ENCODE measurements at regions not wholly inside any gene's neighbourhood (a gene's known extent, or its start where the extent isn't known, plus 50 kb on each side); places are given as distances from the start of the nearest gene placed in this dataset.

DNA sequence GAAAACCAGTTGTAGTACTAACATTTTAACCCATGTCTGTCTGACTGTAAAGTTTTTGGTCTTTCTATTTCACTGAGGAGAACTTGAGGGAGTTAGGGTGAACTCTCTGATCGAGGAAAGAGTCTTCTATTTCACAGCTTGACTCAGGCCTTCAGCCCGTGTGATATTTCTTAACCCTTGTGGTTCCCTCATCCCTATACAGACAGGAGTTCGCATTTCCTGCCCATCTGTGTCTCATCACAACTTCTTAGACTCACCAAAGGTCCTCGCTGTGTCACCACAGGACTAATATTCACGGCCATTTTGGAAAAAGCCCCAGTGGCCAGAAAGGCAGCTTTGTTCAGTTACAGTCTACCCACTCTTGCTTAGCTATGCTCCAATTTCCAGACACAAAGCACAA, 172.8 kb downstream of the FAM181B start:
- TF ChIP-seq REST (IDR thresholded peaks at IDR 0.05; ENCODE audit: low read depth) (no peak), TEAD4 (IDR thresholded peaks at IDR 0.05) (no peak), TCF12 (IDR thresholded peaks at IDR 0.05; ENCODE audit: low read depth) (no peak), NFIC (IDR thresholded peaks at IDR 0.05) (no peak), CEBPB (IDR thresholded peaks at IDR 0.05) (no peak), CREB1 (IDR thresholded peaks at IDR 0.05; ENCODE audit: low read depth) (no peak), EGR1 (IDR thresholded peaks at IDR 0.05) (no peak), YY1 (IDR thresholded peaks at IDR 0.05; ENCODE audit: low read depth) (no peak), FOXM1 (IDR thresholded peaks at IDR 0.05; ENCODE audit: borderline replicate concordance, low read depth) (no peak), ZBTB7A (IDR thresholded peaks at IDR 0.05; ENCODE audit: low read depth) (no peak), RAD21 (IDR thresholded peaks at IDR 0.05; ENCODE audit: low read depth) (no peak), TAF1 (IDR thresholded peaks at IDR 0.05; ENCODE audit: low read depth) (no peak)
- TF ChIP-seq, protein P1, sequence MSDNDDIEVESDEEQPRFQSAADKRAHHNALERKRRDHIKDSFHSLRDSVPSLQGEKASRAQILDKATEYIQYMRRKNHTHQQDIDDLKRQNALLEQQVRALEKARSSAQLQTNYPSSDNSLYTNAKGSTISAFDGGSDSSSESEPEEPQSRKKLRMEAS (IDR thresholded peaks at IDR 0.05) = no peak
- TF ChIP-seq, protein P2, sequence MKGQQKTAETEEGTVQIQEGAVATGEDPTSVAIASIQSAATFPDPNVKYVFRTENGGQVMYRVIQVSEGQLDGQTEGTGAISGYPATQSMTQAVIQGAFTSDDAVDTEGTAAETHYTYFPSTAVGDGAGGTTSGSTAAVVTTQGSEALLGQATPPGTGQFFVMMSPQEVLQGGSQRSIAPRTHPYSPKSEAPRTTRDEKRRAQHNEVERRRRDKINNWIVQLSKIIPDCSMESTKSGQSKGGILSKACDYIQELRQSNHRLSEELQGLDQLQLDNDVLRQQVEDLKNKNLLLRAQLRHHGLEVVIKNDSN (IDR thresholded peaks at IDR 0.05) = no peak

DNA sequence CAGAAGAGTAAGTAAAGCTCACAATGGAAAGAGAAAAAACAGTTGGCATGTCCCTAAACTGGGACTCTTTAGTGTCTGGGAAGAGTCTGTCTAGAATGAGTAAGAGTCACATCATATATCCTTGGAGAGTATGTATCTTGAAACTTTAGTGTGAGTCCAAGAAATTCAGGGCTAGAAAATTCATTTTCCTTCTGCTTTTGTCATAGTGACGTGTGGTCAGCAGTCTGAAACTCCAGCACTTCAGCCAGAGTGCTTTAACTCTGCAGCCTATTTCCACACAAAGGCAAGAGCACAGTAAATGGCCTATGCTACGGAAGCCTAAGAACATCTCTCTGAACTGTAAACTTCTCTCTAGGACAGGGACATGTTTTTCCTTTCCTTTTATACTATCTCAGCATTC, 174.1 kb downstream of the FAM181B start:
- TF ChIP-seq CREB1 (IDR thresholded peaks at IDR 0.05; ENCODE audit: low read depth) = no peak
- TF ChIP-seq, protein P2 (IDR thresholded peaks at IDR 0.05) = no peak
- TF ChIP-seq FOXM1 (IDR thresholded peaks at IDR 0.05; ENCODE audit: borderline replicate concordance, low read depth) = no peak
- no peak for TF ChIP-seq TAF1 (IDR thresholded peaks at IDR 0.05; ENCODE audit: low read depth)
- no peak for TF ChIP-seq YY1 (IDR thresholded peaks at IDR 0.05; ENCODE audit: low read depth)
- no peak for TF ChIP-seq EGR1 (IDR thresholded peaks at IDR 0.05)
- TF ChIP-seq REST (IDR thresholded peaks at IDR 0.05; ENCODE audit: low read depth) = no peak
- no peak for TF ChIP-seq ZBTB7A (IDR thresholded peaks at IDR 0.05; ENCODE audit: low read depth)
- TF ChIP-seq RAD21 (IDR thresholded peaks at IDR 0.05; ENCODE audit: low read depth) = no peak
- no peak for TF ChIP-seq CEBPB (IDR thresholded peaks at IDR 0.05)

DNA sequence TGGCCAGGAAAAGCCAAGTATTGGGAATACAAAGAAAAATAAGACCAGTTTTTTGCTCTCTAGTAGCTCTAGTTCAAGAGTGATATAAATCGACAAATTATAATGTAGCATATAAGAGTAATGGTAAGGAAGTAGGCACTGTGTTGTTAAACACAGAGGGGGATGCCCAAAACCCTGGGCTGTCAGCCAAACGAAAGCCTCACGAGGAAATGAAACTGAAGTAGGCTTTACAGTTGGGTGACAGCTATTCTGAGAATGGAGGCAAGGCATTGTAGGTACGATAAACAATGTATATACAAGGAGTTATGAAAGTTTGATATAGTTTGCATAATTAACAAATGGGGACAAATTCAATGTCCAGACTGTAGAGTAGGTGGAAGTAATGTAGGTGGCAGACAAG, 176.4 kb downstream of the FAM181B start:
- TF ChIP-seq CREB1 (IDR thresholded peaks at IDR 0.05; ENCODE audit: low read depth) (no peak), EP300 (IDR thresholded peaks at IDR 0.05; ENCODE audit: borderline replicate concordance) (no peak), ZBTB7A (IDR thresholded peaks at IDR 0.05; ENCODE audit: low read depth) (no peak), TEAD4 (IDR thresholded peaks at IDR 0.05) (no peak), RAD21 (IDR thresholded peaks at IDR 0.05; ENCODE audit: low read depth) (no peak)

GRCh38 chr11:82556210-82556609, 177.5 kb downstream of the FAM181B start:
- TF ChIP-seq TEAD4 (IDR thresholded peaks at IDR 0.05) = no peak
- TF ChIP-seq TAF1 (IDR thresholded peaks at IDR 0.05; ENCODE audit: low read depth) = no peak
- TF ChIP-seq TCF12 (IDR thresholded peaks at IDR 0.05; ENCODE audit: low read depth) = no peak
- no peak for TF ChIP-seq YY1 (IDR thresholded peaks at IDR 0.05; ENCODE audit: low read depth)
- TF ChIP-seq, protein P1 (IDR thresholded peaks at IDR 0.05) = no peak
- no peak for TF ChIP-seq CEBPB (IDR thresholded peaks at IDR 0.05)
- no peak for TF ChIP-seq CREB1 (IDR thresholded peaks at IDR 0.05; ENCODE audit: low read depth)
- no peak for TF ChIP-seq FOXM1 (IDR thresholded peaks at IDR 0.05; ENCODE audit: borderline replicate concordance, low read depth)
- TF ChIP-seq ZBTB7A (IDR thresholded peaks at IDR 0.05; ENCODE audit: low read depth) = no peak
- TF ChIP-seq, protein P2 (IDR thresholded peaks at IDR 0.05) = no peak
- no peak for TF ChIP-seq REST (IDR thresholded peaks at IDR 0.05; ENCODE audit: low read depth)
- no peak for TF ChIP-seq EP300 (IDR thresholded peaks at IDR 0.05; ENCODE audit: borderline replicate concordance)
- TF ChIP-seq NFIC (IDR thresholded peaks at IDR 0.05) = no peak
- TF ChIP-seq EGR1 (IDR thresholded peaks at IDR 0.05) = no peak
- no peak for TF ChIP-seq RAD21 (IDR thresholded peaks at IDR 0.05; ENCODE audit: low read depth)

Data from Ishikawa (cell line).